IPS DF 19.7 (cell line): ENCODE measurements at regions not wholly inside any gene's neighbourhood (a gene's known extent, or its start where the extent isn't known, plus 50 kb on each side); places are given as distances from the start of the nearest gene placed in this dataset.

ENCODE experiments used
- DNase-seq: peaks from one replicate; pipeline ENCODE4 v3.0.0-alpha.2; 2013; ENCODE audit warnings: low read depth, low spot score

GRCh38 chr3:13689373-13690260 is 140.7 kb downstream of the FBLN2 start:
- DNase-seq, result no peak

GRCh38 chr3:13688824-13689223 is 139.9 kb downstream of the FBLN2 start:
- no peak for DNase-seq

GRCh38 chr3:13688034-13688433 is 139.1 kb downstream of the FBLN2 start:
- no peak for DNase-seq
